GM12878 (cell line): ENCODE measurements at regions not wholly inside any gene's neighbourhood (a gene's known extent, or its start where the extent isn't known, plus 50 kb on each side); places are given as distances from the start of the nearest gene placed in this dataset.

Experiments
- ATAC-seq: fragments of 200-7000 bp; cut with Tn5 transposase; 3 replicates; pipeline ENCODE4 v1.9.1; 2020; ENCODE audit warnings: mild to moderate bottlenecking, moderate library complexity
- BruUV-seq: library from RNA; stranded (reverse); fragments of 400-500 nt; replicated peaks from 2 replicates; lab custom pipeline; 2021; lab: Mats Ljungman, UMichigan
- CTCF ChIA-PET: fragments of 300-600 bp; sonication (Branson Sonifier 250); formaldehyde crosslinking; extraction: SDS; loops from one replicate; lab custom pipeline; 2021; ENCODE audit warnings: inconsistent platforms; lab: Yijun Ruan, JAX
- POLR2A ChIA-PET: fragments of 350-600 bp; formaldehyde crosslinking; extraction: SDS; loops from one replicate; lab custom pipeline; 2021; ENCODE audit warnings: inconsistent platforms; lab: Charles Lee
- RAD21 ChIA-PET: fragments of 300-600 bp; sonication (Branson Sonifier 250); formaldehyde crosslinking; loops from one replicate; lab custom pipeline; 2023; ENCODE audit warnings: antibody characterized with exemption; ENCODE audit not compliant: unreplicated experiment; lab: Charles Lee
- SMC1A ChIA-PET: fragments of 300-600 bp; sonication (Branson Sonifier 250); formaldehyde crosslinking; loops from one replicate; lab custom pipeline; 2023; ENCODE audit not compliant: unreplicated experiment, uncharacterized antibody; lab: Charles Lee
- DNase-seq: peaks from one replicate; pipeline ENCODE4 v3.0.0-alpha.2; 2011; ENCODE audit warnings: low read depth, low spot score
- FAIRE-seq: peaks from 3 replicates; lab custom pipeline; 2011; peaks lifted over from hg19 to GRCh38; lab: Jason Lieb, UNC
- H2AFZ ChIP-seq: 2 replicates; pipeline ENCODE4 v1.6.0; 2011; ENCODE audit warnings: low read depth, low read length, control low read depth; ENCODE audit not compliant: control insufficient read depth
- H3K27ac ChIP-seq: 2 replicates; pipeline ENCODE4 v1.5.1; 2011; ENCODE audit warnings: control low read depth; ENCODE audit not compliant: control insufficient read depth, insufficient read depth
- H3K27me3 ChIP-seq, 2 experiments: replicated peaks in 1 of 2; 2 replicates each; pipeline versions ENCODE4 v1.6.0 to v1.6.1; 2011; ENCODE audit warnings: low read length in 1 of 2; ENCODE audit not compliant: control insufficient read depth in 2 of 2, insufficient read depth in 2 of 2
- H3K36me3 ChIP-seq, 2 experiments: 2 replicates each; pipeline ENCODE4 v1.5.1; 2011; ENCODE audit warnings: low read length in 1 of 2; ENCODE audit not compliant: control insufficient read depth in 2 of 2, insufficient read depth in 2 of 2
- H3K4me1 ChIP-seq: 2 replicates; pipeline ENCODE4 v1.6.1; 2011; ENCODE audit warnings: mild to moderate bottlenecking, low read length, moderate library complexity, mixed read lengths; ENCODE audit not compliant: control insufficient read depth, insufficient read depth
- H3K4me2 ChIP-seq: 2 replicates; pipeline ENCODE4 v1.6.0; 2011; ENCODE audit warnings: control low read depth; ENCODE audit not compliant: control insufficient read depth, insufficient read depth
- H3K4me3 ChIP-seq: fragments of 200-600 bp; sonication (generic); 2 replicates; pipeline ENCODE4 v1.5.1; 2016
- H3K79me2 ChIP-seq: 2 replicates; pipeline ENCODE4 v1.6.0; 2011; ENCODE audit warnings: low read length; ENCODE audit not compliant: control insufficient read depth, insufficient read depth
- H3K9ac ChIP-seq: 2 replicates; pipeline ENCODE4 v1.8.0; 2011; ENCODE audit warnings: low read length, control low read depth, mixed read lengths; ENCODE audit not compliant: control insufficient read depth, insufficient read depth
- H3K9me3 ChIP-seq: replicated peaks from 3 replicates; pipeline ENCODE4 v1.5.1; 2011; ENCODE audit warnings: mild to moderate bottlenecking, low read length; ENCODE audit not compliant: control insufficient read depth, insufficient read depth
- H4K20me1 ChIP-seq: 2 replicates; pipeline ENCODE4 v1.6.0; 2011; ENCODE audit not compliant: control insufficient read depth, insufficient read depth
- MLLT1 ChIP-seq: fragments of 450-650 bp; IDR thresholded peaks from 2 replicates; pipeline ENCODE4 v1.6.1; 2016; ENCODE audit warnings: mild to moderate bottlenecking
- PAX5 ChIP-seq: IDR thresholded peaks from 2 replicates; pipeline ENCODE4 v1.6.1; 2011; ENCODE audit warnings: low read depth, low read length, borderline replicate concordance
- PAX8 ChIP-seq: fragments of 450-650 bp; IDR thresholded peaks from 2 replicates; pipeline ENCODE4 v1.6.1; 2017; ENCODE audit warnings: mild to moderate bottlenecking, moderate library complexity
- PML ChIP-seq: IDR thresholded peaks from 2 replicates; pipeline ENCODE4 v1.6.1; 2012; ENCODE audit warnings: low read length, inconsistent platforms
- POLR2AphosphoS2 ChIP-seq: IDR thresholded peaks from 2 replicates; pipeline ENCODE4 v1.6.1; 2011; ENCODE audit warnings: low read depth, mild to moderate bottlenecking, low read length, improper control_type of control experiment, moderate library complexity
- SMAD1 ChIP-seq: fragments of 450-650 bp; IDR thresholded peaks from 2 replicates; pipeline ENCODE4 v1.6.1; 2018; ENCODE audit warnings: mild to moderate bottlenecking, low read depth; ENCODE audit not compliant: partially characterized antibody
- STAT1 ChIP-seq: fragments of 450-650 bp; conservative IDR thresholded peaks from 2 replicates; pipeline ENCODE4 v1.6.1; 2014; ENCODE audit warnings: antibody characterized with exemption, mild to moderate bottlenecking
- TCF7 ChIP-seq: IDR thresholded peaks from 2 replicates; pipeline ENCODE4 v1.6.1; 2014; ENCODE audit warnings: antibody characterized with exemption, borderline replicate concordance
- ZNF384 ChIP-seq: IDR thresholded peaks from 2 replicates; pipeline ENCODE4 v1.6.1; 2012; ENCODE audit warnings: low read depth, mild to moderate bottlenecking, low read length, improper control_type of control experiment, borderline replicate concordance
- ZNF622 ChIP-seq: fragments of 450-650 bp; IDR thresholded peaks from 2 replicates; pipeline ENCODE4 v1.6.1; 2017; ENCODE audit warnings: mild to moderate bottlenecking, inconsistent platforms
- ZZZ3 ChIP-seq: IDR thresholded peaks from 2 replicates; pipeline ENCODE4 v1.6.1; 2011; ENCODE audit warnings: low read depth; ENCODE audit not compliant: control insufficient read depth, insufficient read length
- WGBS: methylation state at CpG from one replicate; pipeline ENCODE4 v1.1.6; 2016; ENCODE audit warnings: low lambda C conversion rate; ENCODE audit not compliant: insufficient replicate concordance, insufficient coverage; ENCODE audit errors: missing lambda C conversion rate; 5-methylcytosine and 5-hydroxymethylcytosine counted together
- in situ Hi-C: fragments of 300-500 bp; cut with MboI; formaldehyde crosslinking; loops from 9 replicates; pipeline ENCODE4 v1.14.3; 2018; ENCODE audit warnings: mixed read lengths
- intact Hi-C: fragments of 100-400 bp; cut with micrococcal nuclease; formaldehyde crosslinking; loops from one replicate; pipeline ENCODE4 v1.14.2; 2022; ENCODE audit not compliant: unreplicated experiment
- TF ChIP-seq, protein P1 (sequence below): fragments of 450-650 bp; IDR thresholded peaks from 2 replicates; pipeline ENCODE4 v1.6.1; 2016; ENCODE audit warnings: mild to moderate bottlenecking
- TF ChIP-seq, protein P2 (sequence below): IDR thresholded peaks from 2 replicates; pipeline ENCODE4 v1.6.1; 2011; ENCODE audit warnings: borderline replicate concordance, low read depth, mild to moderate bottlenecking, moderate library complexity, mixed read lengths, low read length; ENCODE audit not compliant: insufficient read depth; ENCODE audit errors: extremely low read length
- TF ChIP-seq, protein P3 (sequence below): fragments of 450-650 bp; IDR thresholded peaks from 2 replicates; pipeline ENCODE4 v1.6.1; 2017; ENCODE audit warnings: borderline replicate concordance

DNA sequence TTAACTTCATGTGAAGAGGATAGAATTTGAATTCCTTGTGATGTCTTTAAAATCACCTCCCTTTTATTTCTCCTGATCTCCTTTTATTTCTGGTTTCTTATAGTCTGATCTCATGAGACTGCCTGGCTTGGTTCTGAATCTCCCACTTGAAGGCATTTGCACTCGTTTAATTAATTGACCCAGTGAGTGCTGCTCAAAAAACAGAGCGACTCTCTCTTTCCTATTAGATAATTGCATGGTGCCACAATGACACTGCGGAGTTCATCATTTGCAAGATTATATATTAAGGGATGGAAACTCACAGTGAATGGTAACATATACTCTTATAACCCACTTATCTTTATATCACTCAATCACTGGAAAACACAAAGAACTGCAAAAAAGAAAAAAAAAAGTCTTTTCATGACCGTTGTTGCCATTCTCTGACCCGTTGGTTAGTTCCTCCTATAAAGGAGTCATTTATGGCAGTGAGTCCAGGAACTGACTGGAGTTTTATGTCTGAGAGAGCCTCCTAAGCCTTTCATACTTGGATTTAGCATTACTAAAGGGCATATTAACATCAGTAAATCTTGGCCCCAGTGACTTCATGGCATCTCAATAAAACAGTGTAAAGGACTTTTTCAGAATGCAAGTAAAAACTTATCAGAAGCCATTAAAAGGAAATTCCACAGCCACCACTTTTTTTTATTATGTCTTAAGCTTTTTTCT is 103.3 kb upstream of the EPHA4 start (continued):
- TF ChIP-seq, protein P1, sequence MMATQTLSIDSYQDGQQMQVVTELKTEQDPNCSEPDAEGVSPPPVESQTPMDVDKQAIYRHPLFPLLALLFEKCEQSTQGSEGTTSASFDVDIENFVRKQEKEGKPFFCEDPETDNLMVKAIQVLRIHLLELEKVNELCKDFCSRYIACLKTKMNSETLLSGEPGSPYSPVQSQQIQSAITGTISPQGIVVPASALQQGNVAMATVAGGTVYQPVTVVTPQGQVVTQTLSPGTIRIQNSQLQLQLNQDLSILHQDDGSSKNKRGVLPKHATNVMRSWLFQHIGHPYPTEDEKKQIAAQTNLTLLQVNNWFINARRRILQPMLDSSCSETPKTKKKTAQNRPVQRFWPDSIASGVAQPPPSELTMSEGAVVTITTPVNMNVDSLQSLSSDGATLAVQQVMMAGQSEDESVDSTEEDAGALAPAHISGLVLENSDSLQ, result no peak
- TF ChIP-seq MLLT1 (no peak), PAX8 (no peak)
- TF ChIP-seq, protein P2, sequence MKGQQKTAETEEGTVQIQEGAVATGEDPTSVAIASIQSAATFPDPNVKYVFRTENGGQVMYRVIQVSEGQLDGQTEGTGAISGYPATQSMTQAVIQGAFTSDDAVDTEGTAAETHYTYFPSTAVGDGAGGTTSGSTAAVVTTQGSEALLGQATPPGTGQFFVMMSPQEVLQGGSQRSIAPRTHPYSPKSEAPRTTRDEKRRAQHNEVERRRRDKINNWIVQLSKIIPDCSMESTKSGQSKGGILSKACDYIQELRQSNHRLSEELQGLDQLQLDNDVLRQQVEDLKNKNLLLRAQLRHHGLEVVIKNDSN, result no peak
- TF ChIP-seq, protein P3, sequence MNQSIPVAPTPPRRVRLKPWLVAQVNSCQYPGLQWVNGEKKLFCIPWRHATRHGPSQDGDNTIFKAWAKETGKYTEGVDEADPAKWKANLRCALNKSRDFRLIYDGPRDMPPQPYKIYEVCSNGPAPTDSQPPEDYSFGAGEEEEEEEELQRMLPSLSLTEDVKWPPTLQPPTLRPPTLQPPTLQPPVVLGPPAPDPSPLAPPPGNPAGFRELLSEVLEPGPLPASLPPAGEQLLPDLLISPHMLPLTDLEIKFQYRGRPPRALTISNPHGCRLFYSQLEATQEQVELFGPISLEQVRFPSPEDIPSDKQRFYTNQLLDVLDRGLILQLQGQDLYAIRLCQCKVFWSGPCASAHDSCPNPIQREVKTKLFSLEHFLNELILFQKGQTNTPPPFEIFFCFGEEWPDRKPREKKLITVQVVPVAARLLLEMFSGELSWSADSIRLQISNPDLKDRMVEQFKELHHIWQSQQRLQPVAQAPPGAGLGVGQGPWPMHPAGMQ, result no peak

DNA sequence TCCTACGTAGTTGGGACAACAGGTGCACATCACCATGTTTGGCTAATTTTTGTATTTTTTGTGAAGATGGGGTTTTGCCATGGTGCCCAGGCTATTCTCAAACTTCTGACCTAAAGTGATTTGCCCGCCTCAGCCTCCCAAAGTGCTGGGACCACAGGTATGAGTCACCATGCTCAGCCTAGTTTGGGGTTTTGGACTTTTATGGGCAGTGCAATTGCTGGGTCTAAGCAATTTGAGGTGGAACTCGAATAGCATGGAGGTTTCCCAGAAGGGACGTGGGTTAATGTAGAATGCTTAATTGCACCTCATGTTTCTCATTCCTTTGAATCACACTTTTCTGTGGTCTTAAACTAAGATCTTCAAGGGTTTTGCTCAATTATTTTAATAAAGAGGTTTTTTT is 102.3 kb upstream of the EPHA4 start:
- FAIRE-seq (no peak), DNase-seq (no peak), ATAC-seq (no peak)
- in situ Hi-C loops, result no loop called here
- no peaks in the 10 kb centered on the region for H3K36me3 ChIP-seq
- no peaks in the 10 kb centered on the region for H3K4me1 ChIP-seq
- no TSS peak for BruUV-seq
- H3K4me2 ChIP-seq, result no peak overlapping the region
- RAD21 ChIA-PET, result no interaction called here
- no peaks in the 10 kb centered on the region for H4K20me1 ChIP-seq
- POLR2A ChIA-PET, result no interaction called here
- CTCF ChIA-PET, result no interaction called here
- no peak overlapping the region for H2AFZ ChIP-seq
- H3K4me3 ChIP-seq, result no peak overlapping the region
- no peak for TF ChIP-seq POLR2AphosphoS2
- TF ChIP-seq TCF7, result no peak
- TF ChIP-seq SMAD1, result no peak
- no peak for TF ChIP-seq ZZZ3
- no peak for TF ChIP-seq STAT1
- no peak for TF ChIP-seq ZNF622
- no peak for TF ChIP-seq PAX5
- no peak for TF ChIP-seq PML
- no peak for TF ChIP-seq ZNF384
- 7% methylated on average over 4 of the region's 4 CpGs for WGBS
- SMC1A ChIA-PET, result no interaction called here
- H3K9me3 ChIP-seq, result no peaks in the 10 kb centered on the region
- intact Hi-C loops, result no loop called here
- no peaks in the 10 kb centered on the region for H3K27me3 ChIP-seq
- no peak overlapping the region for H3K27ac ChIP-seq
- no peaks in the 10 kb centered on the region for H3K79me2 ChIP-seq
- no peak overlapping the region for H3K9ac ChIP-seq
